WTC11 (cell line): ENCODE measurements at regions not wholly inside any gene's neighbourhood (a gene's known extent, or its start where the extent isn't known, plus 50 kb on each side); places are given as distances from the start of the nearest gene placed in this dataset.

ENCODE experiments used
- ATAC-seq: fragments of 200-7000 bp; cut with Tn5 transposase; 2 replicates; pipeline ENCODE4 v1.10.0; 2021; ENCODE audit warnings: mild to moderate bottlenecking, moderate library complexity
- CTCF ChIA-PET: fragments of 300-600 bp; sonication (Branson Sonifier 250); formaldehyde crosslinking; loops from one replicate; lab custom pipeline; 2021; ENCODE audit warnings: antibody characterized with exemption; lab: Charles Lee
- POLR2A ChIA-PET: fragments of 350-600 bp; sonication (Branson Sonifier 250); formaldehyde crosslinking; loops from one replicate; lab custom pipeline; 2021; ENCODE audit warnings: antibody characterized with exemption; lab: Charles Lee
- DNase-seq: peaks from one replicate; pipeline ENCODE4 v3.0.0; 2021; ENCODE audit warnings: low spot score
- H3K27ac Mint-ChIP-seq: 2 replicates; pipeline ENCODE4 v1.8.0; 2021; ENCODE audit warnings: mixed read lengths
- H3K27me3 Mint-ChIP-seq: 2 replicates; pipeline ENCODE4 v1.8.0; 2021; ENCODE audit warnings: low read depth, mild to moderate bottlenecking, moderate library complexity, mixed read lengths
- H3K36me3 Mint-ChIP-seq: 2 replicates; pipeline ENCODE4 v1.8.0; 2021; ENCODE audit warnings: mixed read lengths
- H3K4me1 Mint-ChIP-seq: 2 replicates; pipeline ENCODE4 v1.8.0; 2022; ENCODE audit warnings: mixed read lengths
- H3K4me3 Mint-ChIP-seq: 2 replicates; pipeline ENCODE4 v1.8.0; 2021; ENCODE audit warnings: mild to moderate bottlenecking, moderate library complexity, mixed read lengths
- H3K9me3 Mint-ChIP-seq: 2 replicates; pipeline ENCODE4 v1.8.0; 2021; ENCODE audit warnings: mixed read lengths
- CREB1 ChIP-seq: sonication (generic); formaldehyde crosslinking; IDR thresholded peaks from 2 replicates; pipeline ENCODE4 v1.8.0; 2023; ENCODE audit warnings: mild to moderate bottlenecking, missing genetic modification reagents
- E2F1 ChIP-seq: sonication (generic); formaldehyde crosslinking; IDR thresholded peaks from 2 replicates; pipeline ENCODE4 v1.8.0; 2022; ENCODE audit warnings: mild to moderate bottlenecking, missing genetic modification reagents
- E2F5 ChIP-seq: sonication (generic); formaldehyde crosslinking; IDR thresholded peaks from 2 replicates; pipeline ENCODE4 v1.8.1; 2022; ENCODE audit warnings: mild to moderate bottlenecking, moderate library complexity, missing genetic modification reagents
- ETV6 ChIP-seq: sonication (generic); formaldehyde crosslinking; IDR thresholded peaks from 2 replicates; pipeline ENCODE4 v1.8.1; 2022; ENCODE audit warnings: mild to moderate bottlenecking, missing genetic modification reagents
- FOXJ3 ChIP-seq: sonication (generic); formaldehyde crosslinking; IDR thresholded peaks from 2 replicates; pipeline ENCODE4 v1.9.0; 2021; ENCODE audit warnings: missing genetic modification reagents, mild to moderate bottlenecking, borderline replicate concordance
- FOXK1 ChIP-seq: sonication (generic); formaldehyde crosslinking; IDR thresholded peaks from 2 replicates; pipeline ENCODE4 v1.8.0; 2022; ENCODE audit warnings: mild to moderate bottlenecking, moderate library complexity, missing genetic modification reagents
- FOXP1 ChIP-seq: sonication (generic); formaldehyde crosslinking; IDR thresholded peaks from 2 replicates; pipeline ENCODE4 v1.8.0; 2022; ENCODE audit warnings: missing genetic modification reagents, mild to moderate bottlenecking, moderate library complexity, borderline replicate concordance
- GTF2I ChIP-seq: fragments of 250-450 bp; sonication (Bioruptor Pico); conservative IDR thresholded peaks from 2 replicates; pipeline ENCODE4 v1.4.0; 2021; ENCODE audit warnings: mild to moderate bottlenecking
- HMGA2 ChIP-seq: fragments of 250-450 bp; sonication (Bioruptor Pico); IDR thresholded peaks from 2 replicates; pipeline ENCODE4 v1.4.0; 2021; ENCODE audit warnings: mild to moderate bottlenecking, moderate library complexity
- JAZF1 ChIP-seq: fragments of 250-450 bp; sonication (Bioruptor Pico); IDR thresholded peaks from 2 replicates; pipeline ENCODE4 v1.9.0; 2021; ENCODE audit warnings: moderate library complexity, mild to moderate bottlenecking, inconsistent platforms
- MLX ChIP-seq: sonication (generic); formaldehyde crosslinking; IDR thresholded peaks from 2 replicates; pipeline ENCODE4 v1.8.1; 2023; ENCODE audit warnings: mild to moderate bottlenecking, missing genetic modification reagents, moderate library complexity
- RORB ChIP-seq: fragments of 250-450 bp; sonication (Bioruptor Pico); IDR thresholded peaks from 2 replicates; pipeline ENCODE4 v1.9.0; 2021; ENCODE audit warnings: mild to moderate bottlenecking
- SMAD3 ChIP-seq: sonication (generic); formaldehyde crosslinking; IDR thresholded peaks from 2 replicates; pipeline ENCODE4 v1.8.0; 2022; ENCODE audit warnings: missing genetic modification reagents, mild to moderate bottlenecking, borderline replicate concordance
- STAT6 ChIP-seq: sonication (generic); formaldehyde crosslinking; conservative IDR thresholded peaks from 2 replicates; pipeline ENCODE4 v1.8.1; 2023; ENCODE audit warnings: mild to moderate bottlenecking, low read depth, missing genetic modification reagents, moderate library complexity
- ZBTB21 ChIP-seq: sonication (generic); formaldehyde crosslinking; IDR thresholded peaks from 2 replicates; pipeline ENCODE4 v1.8.1; 2023; ENCODE audit warnings: mild to moderate bottlenecking, missing genetic modification reagents, borderline replicate concordance
- ZNF138 ChIP-seq: sonication (generic); formaldehyde crosslinking; conservative IDR thresholded peaks from 2 replicates; pipeline ENCODE4 v1.8.1; 2022; ENCODE audit warnings: mild to moderate bottlenecking, moderate library complexity, missing genetic modification reagents
- ZNF232 ChIP-seq: sonication (generic); formaldehyde crosslinking; IDR thresholded peaks from 2 replicates; pipeline ENCODE4 v1.8.0; 2022; ENCODE audit warnings: mild to moderate bottlenecking, missing genetic modification reagents
- ZNF416 ChIP-seq: fragments of 250-450 bp; sonication (Bioruptor Pico); IDR thresholded peaks from 2 replicates; pipeline ENCODE4 v1.9.0; 2021; ENCODE audit warnings: mild to moderate bottlenecking, inconsistent platforms

- DNase-seq = no peak
- Mint-ChIP-seq H3K4me3 (no peak overlapping the region), H3K4me1 (no peaks in the 10 kb centered on the region), H3K36me3 (no peaks in the 10 kb centered on the region), H3K27ac (no peak overlapping the region), H3K27me3 (no peaks in the 10 kb centered on the region), H3K9me3 (no peaks in the 10 kb centered on the region)
- ATAC-seq = no peak
- POLR2A ChIA-PET = no interaction called here
- no peak for TF ChIP-seq ZBTB21
- TF ChIP-seq GTF2I (CRISPR knock-in tag) = no peak
- TF ChIP-seq JAZF1 (CRISPR knock-in tag) = no peak
- TF ChIP-seq ETV6 = no peak
- TF ChIP-seq ZNF138 (CRISPR knock-in tag) = no peak
- CTCF ChIA-PET = no interaction called here
These were observed 1206.7 kb upstream of the CDH2 start for GRCh38 chr18:29383311-29384273.

GRCh38 chr18:29378651-29379136 lies 1201.8 kb upstream of the CDH2 start:
- Mint-ChIP-seq H3K27me3 (no peaks in the 10 kb centered on the region), H3K4me3 (no peak overlapping the region), H3K9me3 (peaks cover 14% of the 10 kb centered on the region), H3K4me1 (no peaks in the 10 kb centered on the region), H3K36me3 (peaks cover 11% of the 10 kb centered on the region), H3K27ac (no peak overlapping the region)
- ChIA-PET POLR2A (no interaction called here), CTCF (no interaction called here)
- no peak for TF ChIP-seq ZNF416 (CRISPR knock-in tag)
- TF ChIP-seq E2F1 (CRISPR knock-in tag) = no peak
- TF ChIP-seq SMAD3 (CRISPR knock-in tag) = no peak
- no peak for TF ChIP-seq ZNF232 (CRISPR knock-in tag)
- TF ChIP-seq FOXJ3 (CRISPR knock-in tag) = no peak
- TF ChIP-seq FOXK1 (CRISPR knock-in tag) = no peak
- no peak for TF ChIP-seq FOXP1
- TF ChIP-seq E2F5 (CRISPR knock-in tag) = no peak
- TF ChIP-seq MLX (CRISPR knock-in tag) = no peak
- no peak for TF ChIP-seq HMGA2 (CRISPR knock-in tag)
- no peak for TF ChIP-seq CREB1 (CRISPR knock-in tag)
- TF ChIP-seq STAT6 = no peak
- no peak for DNase-seq
- ATAC-seq = no peak

- POLR2A ChIA-PET = no interaction called here
- H3K27me3 Mint-ChIP-seq = no peaks in the 10 kb centered on the region
- peaks cover 21% of the 10 kb centered on the region for H3K9me3 Mint-ChIP-seq
- no peaks in the 10 kb centered on the region for H3K4me1 Mint-ChIP-seq
- no peak for DNase-seq
- H3K4me3 Mint-ChIP-seq = no peak overlapping the region
- H3K27ac Mint-ChIP-seq = no peak overlapping the region
- no peak for ATAC-seq
- CTCF ChIA-PET = no interaction called here
- TF ChIP-seq RORB (CRISPR knock-in tag) = no peak
- no peak for TF ChIP-seq JAZF1 (CRISPR knock-in tag)
- peaks cover 20% of the 10 kb centered on the region for H3K36me3 Mint-ChIP-seq
These were observed 1200.4 kb upstream of the CDH2 start for GRCh38 chr18:29377346-29377745.
